ENCODE measurements at regions not wholly inside any gene's neighbourhood (a gene's known extent, or its start where the extent isn't known, plus 50 kb on each side); places are given as distances from the start of the nearest gene placed in this dataset.
A peak's percentile ranks its signal among the peaks of the same experiment; 100 is the strongest.

DNA sequence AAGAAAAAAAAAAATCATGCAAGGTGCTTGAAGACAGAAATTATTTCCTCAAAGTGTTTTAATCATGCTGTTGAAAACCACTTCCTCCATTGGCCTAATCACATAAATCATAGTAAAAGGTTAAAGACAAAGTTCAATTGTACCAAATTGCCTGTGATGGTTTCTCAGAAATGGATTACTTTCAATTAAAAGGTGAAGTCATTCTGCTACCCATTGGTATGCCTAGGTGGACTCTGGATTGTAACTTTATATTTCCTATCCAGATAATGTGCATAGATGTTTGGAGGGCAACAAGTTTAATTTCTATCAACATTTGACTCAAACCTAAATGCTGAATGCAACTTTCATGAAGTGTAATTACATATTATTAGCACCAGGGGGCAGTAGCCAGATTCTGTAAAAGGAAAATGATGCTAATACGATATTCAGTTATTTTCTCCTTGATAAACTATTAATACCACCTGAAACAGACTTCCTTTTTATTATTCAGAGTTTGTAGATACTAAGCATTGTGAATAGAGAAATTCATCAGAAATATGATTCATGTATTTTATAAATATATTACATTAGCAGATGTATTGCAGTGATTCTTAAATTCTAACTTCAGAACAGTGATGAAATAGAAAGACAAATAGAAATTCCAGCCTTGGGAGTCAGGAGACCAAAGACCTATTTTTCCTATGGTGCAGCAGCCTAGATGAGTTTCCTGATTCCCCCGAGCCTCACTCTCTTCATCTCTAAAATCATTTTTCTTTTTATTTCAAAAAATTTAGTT lies 148.2 kb downstream of the CAAP1 start:
- no peak overlapping the region for H3K27ac Mint-ChIP-seq (ENCODE audit: unreplicated experiment)
- H3K4me1 Mint-ChIP-seq (ENCODE audit: unreplicated experiment): no peaks in the 10 kb centered on the region
- no peak for DNase-seq (ENCODE audit: extremely low spot score, unreplicated experiment)
- peak; percentile 76 for TF ChIP-seq CTCF (IDR thresholded peaks at IDR 0.05)
- peaks cover 33% of the 10 kb centered on the region for H3K27me3 Mint-ChIP-seq (ENCODE audit: unreplicated experiment)
- H3K36me3 Mint-ChIP-seq (ENCODE audit: unreplicated experiment): no peaks in the 10 kb centered on the region
- peaks cover 7% of the 10 kb centered on the region for H3K9me3 Mint-ChIP-seq (ENCODE audit: unreplicated experiment)
- no peak overlapping the region for H3K4me3 Mint-ChIP-seq (ENCODE audit: unreplicated experiment)

DNA sequence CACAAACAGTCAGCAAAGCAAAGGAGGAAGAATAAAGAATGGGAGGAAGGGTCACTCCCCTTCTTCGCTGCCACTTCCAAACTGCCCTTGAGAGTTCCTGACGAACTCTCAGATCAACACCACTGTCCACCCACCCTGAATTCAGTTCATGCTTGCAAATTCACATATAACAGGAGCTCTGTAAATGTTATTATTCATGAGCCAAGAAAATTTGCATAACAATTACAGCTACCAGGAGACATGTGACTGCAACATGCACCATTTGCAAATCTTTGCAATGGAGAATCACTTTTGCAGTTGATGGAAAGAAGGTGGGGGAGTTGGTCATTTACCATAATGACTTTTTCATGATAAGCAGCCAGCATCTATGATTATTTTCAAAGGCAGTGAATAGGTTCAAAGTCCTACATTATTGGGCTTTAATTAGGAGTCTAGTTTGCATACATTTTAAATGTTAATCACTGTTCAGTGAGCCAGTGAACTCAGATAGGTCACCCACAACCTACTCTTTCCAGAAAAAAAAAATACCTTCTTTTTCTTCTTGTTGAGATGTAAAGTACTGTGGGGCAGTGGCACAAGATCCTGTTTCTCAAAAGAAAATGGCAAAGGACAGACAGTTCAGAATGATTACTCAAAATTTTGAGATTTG lies 149.7 kb downstream of the CAAP1 start:
- Mint-ChIP-seq H3K4me1 (ENCODE audit: unreplicated experiment) (no peaks in the 10 kb centered on the region), H3K36me3 (ENCODE audit: unreplicated experiment) (no peaks in the 10 kb centered on the region), H3K4me3 (ENCODE audit: unreplicated experiment) (no peak overlapping the region), H3K27ac (ENCODE audit: unreplicated experiment) (no peak overlapping the region), H3K9me3 (ENCODE audit: unreplicated experiment) (peaks cover 19% of the 10 kb centered on the region), H3K27me3 (ENCODE audit: unreplicated experiment) (peaks cover 31% of the 10 kb centered on the region)
- no peak for DNase-seq (ENCODE audit: extremely low spot score, unreplicated experiment)
- TF ChIP-seq CTCF (IDR thresholded peaks at IDR 0.05): no peak

GRCh38 chr9:26735160-26735559 lies 157.4 kb downstream of the CAAP1 start:
- no peak overlapping the region for H3K27ac Mint-ChIP-seq (ENCODE audit: unreplicated experiment)
- no peak for DNase-seq (ENCODE audit: extremely low spot score, unreplicated experiment)
- H3K4me3 Mint-ChIP-seq (ENCODE audit: unreplicated experiment): no peak overlapping the region
- no peaks in the 10 kb centered on the region for H3K4me1 Mint-ChIP-seq (ENCODE audit: unreplicated experiment)
- H3K9me3 Mint-ChIP-seq (ENCODE audit: unreplicated experiment): peaks cover 39% of the 10 kb centered on the region
- H3K36me3 Mint-ChIP-seq (ENCODE audit: unreplicated experiment): no peaks in the 10 kb centered on the region
- H3K27me3 Mint-ChIP-seq (ENCODE audit: unreplicated experiment): peaks cover 15% of the 10 kb centered on the region
- no peak for TF ChIP-seq CTCF (IDR thresholded peaks at IDR 0.05)

DNA sequence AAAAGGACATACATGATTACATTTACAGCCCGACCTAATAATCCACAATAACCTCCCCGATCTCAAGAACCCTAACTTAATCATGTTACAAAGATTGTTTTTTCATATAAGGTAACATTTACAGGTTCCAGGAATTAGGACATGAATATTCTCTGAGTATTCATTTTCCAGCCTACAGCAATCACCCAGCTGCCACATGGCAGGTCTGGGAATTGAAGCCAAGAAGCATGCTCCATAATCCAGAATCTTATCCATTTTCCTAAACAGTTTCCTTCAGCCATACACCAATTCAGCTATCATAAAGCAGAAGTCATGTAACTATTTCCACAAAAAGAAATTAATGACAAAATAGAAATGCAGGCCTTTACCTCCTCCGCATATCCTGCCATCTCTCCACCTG lies 163.4 kb downstream of the CAAP1 start:
- H3K27ac Mint-ChIP-seq (ENCODE audit: unreplicated experiment): no peak overlapping the region
- peaks cover 8% of the 10 kb centered on the region for H3K4me1 Mint-ChIP-seq (ENCODE audit: unreplicated experiment)
- TF ChIP-seq CTCF (IDR thresholded peaks at IDR 0.05): no peak
- no peaks in the 10 kb centered on the region for H3K36me3 Mint-ChIP-seq (ENCODE audit: unreplicated experiment)
- peaks cover 30% of the 10 kb centered on the region for H3K27me3 Mint-ChIP-seq (ENCODE audit: unreplicated experiment)
- no peak for DNase-seq (ENCODE audit: extremely low spot score, unreplicated experiment)
- no peak overlapping the region for H3K4me3 Mint-ChIP-seq (ENCODE audit: unreplicated experiment)
- H3K9me3 Mint-ChIP-seq (ENCODE audit: unreplicated experiment): peaks cover 17% of the 10 kb centered on the region

DNA sequence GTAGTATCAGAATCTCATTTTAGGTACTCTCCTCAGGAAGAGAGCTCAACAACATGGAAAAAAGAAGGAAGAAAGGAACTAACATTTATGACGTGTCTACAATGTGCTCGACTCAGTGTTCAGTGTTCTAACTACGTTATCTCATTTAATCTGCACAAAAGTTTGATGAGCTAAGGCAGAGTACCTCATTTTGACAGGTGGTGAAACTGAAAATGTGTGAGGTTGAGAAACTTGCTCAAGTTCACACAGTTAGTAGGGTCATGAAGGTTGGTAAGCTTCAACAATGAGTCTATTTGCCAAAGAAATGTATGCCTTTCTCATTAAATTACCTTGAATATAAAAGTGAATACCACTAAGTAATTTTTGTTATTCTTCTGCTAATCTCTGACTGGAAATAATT lies 165.1 kb downstream of the CAAP1 start:
- peaks cover 8% of the 10 kb centered on the region for H3K4me1 Mint-ChIP-seq (ENCODE audit: unreplicated experiment)
- DNase-seq (ENCODE audit: extremely low spot score, unreplicated experiment): no peak
- peaks cover 13% of the 10 kb centered on the region for H3K9me3 Mint-ChIP-seq (ENCODE audit: unreplicated experiment)
- H3K4me3 Mint-ChIP-seq (ENCODE audit: unreplicated experiment): no peak overlapping the region
- H3K36me3 Mint-ChIP-seq (ENCODE audit: unreplicated experiment): no peaks in the 10 kb centered on the region
- H3K27ac Mint-ChIP-seq (ENCODE audit: unreplicated experiment): no peak overlapping the region
- TF ChIP-seq CTCF (IDR thresholded peaks at IDR 0.05): no peak
- H3K27me3 Mint-ChIP-seq (ENCODE audit: unreplicated experiment): peaks cover 45% of the 10 kb centered on the region

Data from osteocyte (in vitro differentiated cells).